ENCODE measurements at regions not wholly inside any gene's neighbourhood (a gene's known extent, or its start where the extent isn't known, plus 50 kb on each side); places are given as distances from the start of the nearest gene placed in this dataset.

DNA sequence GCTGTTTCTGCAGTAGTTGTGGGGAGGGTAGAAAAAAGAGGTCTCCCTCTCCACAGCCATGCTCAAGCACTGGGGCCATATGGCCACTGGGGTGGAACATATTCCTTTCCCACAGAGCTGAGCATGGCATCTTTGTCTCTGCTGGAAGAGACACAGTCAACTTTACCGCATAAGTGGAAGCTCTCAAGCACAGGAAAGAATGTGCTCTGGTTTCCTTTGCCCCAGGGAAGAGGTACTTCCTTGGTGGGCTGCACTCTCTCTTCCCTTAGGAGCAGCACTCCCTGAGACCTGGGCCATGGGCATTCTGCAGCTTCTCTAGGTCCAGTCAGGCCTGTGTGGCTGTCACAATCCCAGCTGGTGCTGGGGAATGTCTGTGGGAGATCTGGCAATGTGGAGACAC lies 168.5 kb upstream of the ACTBL2 start:
- no peak for TF ChIP-seq POLR2A (IDR thresholded peaks at IDR 0.05)
- TF ChIP-seq CTCF (IDR thresholded peaks at IDR 0.05): no peak
